ENCODE measurements at regions not wholly inside any gene's neighbourhood (a gene's known extent, or its start where the extent isn't known, plus 50 kb on each side); places are given as distances from the start of the nearest gene placed in this dataset.

- TF ChIP-seq RFX5 (IDR thresholded peaks at IDR 0.05; ENCODE audit: low read depth, low read length) = no peak
- no peak for TF ChIP-seq ETS1 (conservative IDR thresholded peaks at IDR 0.05; ENCODE audit: control insufficient read depth, low read depth, low read length)
- no peak for TF ChIP-seq HCFC1 (IDR thresholded peaks at IDR 0.05; ENCODE audit: low read depth, low read length)
- no peak for TF ChIP-seq YBX1 (IDR thresholded peaks at IDR 0.05)
- no peak for TF ChIP-seq MNT (conservative IDR thresholded peaks at IDR 0.05)
- TF ChIP-seq RB1 (IDR thresholded peaks at IDR 0.05; ENCODE audit: low read depth) = no peak
- TF ChIP-seq MLX (CRISPR knock-in tag; conservative IDR thresholded peaks at IDR 0.05) = no peak
- TF ChIP-seq KDM1A (IDR thresholded peaks at IDR 0.05) = no peak
- TF ChIP-seq ZSCAN32 (CRISPR knock-in tag; IDR thresholded peaks at IDR 0.05) = no peak
- no peak for TF ChIP-seq RNF2 (IDR thresholded peaks at IDR 0.05)
- TF ChIP-seq POLR2A (conservative IDR thresholded peaks at IDR 0.05) = no peak
- no peak for TF ChIP-seq ZNF696 (CRISPR knock-in tag; conservative IDR thresholded peaks at IDR 0.05)
These were observed 739.3 kb downstream of the COL12A1 start for GRCh38 chr6:74466572-74466971.

Measured in K562 (cell line).